GM18499 (cell line): ENCODE measurements at regions not wholly inside any gene's neighbourhood (a gene's known extent, or its start where the extent isn't known, plus 50 kb on each side); places are given as distances from the start of the nearest gene placed in this dataset.
"Not testable (repeated sequence)": the region's sequence is repeated elsewhere in the genome, so short reads cannot be mapped to it uniquely, and the experiment has no call there.

Experiments
- ATAC-seq: cut with Tn5 transposase; IDR thresholded peaks from one replicate; pipeline ENCODE4 v1.9.1; 2021; ENCODE audit warnings: moderate number of reproducible peaks; ENCODE audit not compliant: insufficient read depth, unreplicated experiment

DNA sequence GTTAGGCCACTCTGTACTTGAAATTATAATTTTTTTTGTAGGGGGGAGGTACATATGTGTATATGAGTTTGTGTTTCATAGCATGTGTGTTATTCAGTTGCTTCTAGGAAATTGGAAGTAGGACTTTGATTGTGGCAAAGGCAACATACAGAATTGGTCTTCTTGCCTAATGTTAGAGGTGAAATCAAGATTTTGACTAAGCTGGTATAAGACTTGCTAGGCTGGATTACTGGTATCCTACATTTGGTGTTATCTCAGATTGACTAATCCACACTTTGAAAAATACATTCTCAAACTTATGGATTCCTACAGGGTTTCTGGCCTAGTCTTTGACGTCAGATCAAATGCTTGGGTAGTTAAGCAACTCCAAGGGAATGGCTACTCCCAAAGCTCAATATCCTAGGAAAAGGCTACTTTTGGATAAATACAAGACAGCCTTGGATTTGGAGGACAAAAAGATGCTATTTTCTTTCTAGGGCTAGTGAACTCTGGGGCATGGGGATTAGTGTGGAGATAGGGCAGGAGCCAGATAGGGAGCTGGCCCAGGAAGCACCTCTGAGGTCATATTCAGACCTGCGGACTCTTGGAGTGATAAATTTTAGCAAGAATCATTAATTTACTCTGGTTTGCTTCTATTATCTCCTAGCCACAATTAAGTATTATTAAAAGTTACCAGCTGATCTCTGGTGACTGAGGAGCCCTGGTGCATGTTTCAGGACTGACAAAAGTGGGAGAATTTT lies 144.0 kb upstream of the RPS23 start:
- ATAC-seq = no peak

DNA sequence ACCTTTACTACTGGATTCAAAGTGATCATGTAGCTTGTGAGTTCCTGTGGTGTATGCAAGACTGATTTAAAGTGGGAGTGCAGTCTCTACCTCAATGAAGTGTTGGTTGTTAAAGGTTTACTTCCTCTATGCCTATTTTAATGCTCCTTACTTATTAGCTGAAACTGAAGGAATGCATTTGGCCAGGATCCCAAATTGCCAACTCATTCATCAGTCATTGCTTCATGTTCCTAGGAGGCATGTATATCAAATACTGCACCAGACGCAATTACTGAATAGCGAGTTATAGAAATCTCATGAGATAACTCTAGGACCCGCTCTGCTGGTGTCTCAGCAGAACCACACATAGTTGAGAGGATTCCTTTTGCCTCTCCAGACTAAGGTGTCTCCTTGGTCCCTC lies 143.0 kb upstream of the RPS23 start:
- ATAC-seq = no peak

DNA sequence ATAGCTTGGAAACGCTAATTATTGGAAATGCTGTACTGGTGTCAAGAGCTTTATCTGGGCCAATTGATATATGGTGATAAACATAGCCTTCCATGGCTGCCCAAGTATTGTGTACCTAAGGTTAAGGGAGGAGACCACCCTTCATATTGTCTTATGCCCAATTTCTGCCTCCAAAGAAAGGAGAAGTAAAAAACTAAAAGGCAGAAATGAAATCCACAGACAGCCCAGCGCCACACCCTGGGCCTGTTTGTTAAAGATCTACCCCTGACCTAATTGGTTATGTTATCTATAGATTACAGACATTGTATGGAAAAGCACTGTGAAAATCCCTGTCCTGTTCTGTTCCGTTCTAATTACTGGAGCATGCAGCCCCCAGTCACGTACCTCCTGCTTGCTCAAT lies 142.4 kb upstream of the RPS23 start:
- ATAC-seq = not testable (repeated sequence)

DNA sequence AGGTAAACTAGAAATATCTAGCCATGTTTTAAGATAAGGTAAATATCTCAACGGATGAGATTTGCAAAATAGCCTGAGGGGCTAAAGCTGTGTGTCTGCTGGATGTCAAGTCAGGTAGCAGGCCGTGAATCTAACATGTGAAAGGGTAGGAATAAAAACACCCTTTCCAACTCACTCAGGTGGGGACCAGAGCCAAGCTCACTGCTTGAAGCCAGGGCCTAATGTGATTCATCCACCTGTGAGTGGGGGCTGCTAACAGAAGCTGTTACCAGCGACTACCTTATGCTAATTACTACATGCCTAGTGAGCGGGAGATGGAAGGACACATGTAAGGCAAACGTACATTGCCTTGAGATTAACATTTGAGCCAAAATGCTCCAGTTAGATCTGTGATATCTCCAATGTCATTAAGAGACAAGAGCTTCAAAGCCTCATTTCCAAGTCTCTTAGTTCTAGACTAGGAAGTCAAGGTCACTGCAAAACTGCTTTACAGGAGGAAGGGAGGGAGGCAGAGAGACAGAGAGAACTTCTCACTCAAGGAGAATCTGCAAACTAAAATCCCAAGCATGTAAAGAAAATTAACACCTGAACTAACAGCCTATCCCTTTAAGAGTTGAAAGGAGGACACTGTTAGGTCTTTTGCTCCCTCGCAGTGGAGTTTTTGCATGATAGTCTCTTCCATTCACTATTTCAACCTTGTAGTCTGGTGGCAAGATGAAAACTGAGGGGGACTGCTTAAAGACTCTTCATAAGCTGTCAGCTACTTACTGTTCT lies 141.6 kb upstream of the RPS23 start:
- ATAC-seq = no peak

DNA sequence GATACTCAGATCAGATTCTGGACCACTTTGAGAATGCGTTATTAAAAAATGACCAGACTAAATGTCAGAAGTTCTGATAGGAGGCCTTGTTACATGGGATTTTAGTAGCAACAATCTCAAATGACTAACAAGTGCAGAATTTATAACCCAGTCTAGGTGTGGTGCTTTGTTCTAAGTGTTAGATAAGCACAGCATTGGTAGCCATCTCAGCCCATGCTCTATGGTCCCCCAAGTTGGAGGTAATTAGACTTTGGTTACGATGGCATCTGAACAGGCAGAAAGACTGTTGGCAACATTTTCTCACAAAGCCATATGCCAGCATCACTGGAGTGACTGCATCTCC lies 140.4 kb upstream of the RPS23 start:
- no peak for ATAC-seq

DNA sequence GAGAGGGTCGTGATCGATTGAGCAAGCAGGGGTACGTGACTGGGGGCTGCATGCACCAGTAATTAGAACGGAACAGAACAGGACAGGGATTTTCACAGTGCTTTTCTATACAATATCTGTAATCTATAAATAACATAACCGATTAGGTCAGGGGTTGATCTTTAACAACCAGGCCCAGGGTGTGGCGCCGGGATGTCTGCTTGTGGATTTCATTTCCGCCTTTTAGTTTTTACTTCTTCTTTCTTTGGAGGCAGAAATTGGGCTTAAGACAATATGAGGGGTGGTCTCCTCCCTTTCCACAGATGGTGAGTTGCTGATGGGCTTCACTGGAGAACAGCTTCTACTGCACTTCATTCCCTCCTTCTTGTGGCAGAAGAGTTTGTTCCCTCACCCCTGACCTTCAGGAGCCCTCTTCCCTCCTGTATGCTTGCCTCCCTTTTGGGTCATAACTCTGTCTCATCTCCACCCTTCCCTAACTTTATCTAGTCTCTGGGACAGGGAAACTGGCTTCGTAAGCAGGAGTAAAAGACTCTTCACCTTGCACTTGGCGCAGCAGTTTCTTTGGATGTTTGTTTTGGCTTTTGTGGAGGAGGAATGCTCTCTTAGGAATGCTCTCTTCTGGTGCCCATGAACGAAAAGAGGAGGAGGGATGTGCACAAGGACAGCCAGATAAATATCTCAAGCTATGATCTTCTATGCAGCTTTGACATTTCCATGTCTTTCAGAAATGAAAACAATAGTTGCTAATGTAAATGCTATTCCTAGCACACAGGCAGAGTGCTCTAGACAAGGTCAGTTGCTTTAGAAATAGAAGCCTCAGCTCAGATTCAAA lies 139.8 kb upstream of the RPS23 start:
- ATAC-seq = no peak

DNA sequence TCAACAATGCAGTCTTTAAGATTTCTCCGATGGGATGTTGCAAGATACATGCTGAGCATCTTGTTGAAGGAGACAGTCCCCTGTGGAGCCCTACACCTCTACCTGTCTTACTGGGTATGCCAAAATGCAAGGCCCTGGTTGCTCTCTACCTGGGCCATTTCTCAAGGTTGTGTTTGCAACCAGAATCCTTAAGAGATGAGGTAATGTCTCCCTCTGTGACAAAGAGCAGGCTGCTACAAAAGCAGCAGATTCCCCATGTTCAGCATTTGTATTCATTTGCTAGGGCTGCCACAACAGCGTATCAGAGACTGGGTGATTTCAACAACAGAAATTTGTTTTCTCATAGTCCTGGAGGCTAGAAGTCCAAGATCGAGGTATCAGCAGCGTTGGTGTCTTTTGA lies 138.4 kb upstream of the RPS23 start:
- no peak for ATAC-seq

DNA sequence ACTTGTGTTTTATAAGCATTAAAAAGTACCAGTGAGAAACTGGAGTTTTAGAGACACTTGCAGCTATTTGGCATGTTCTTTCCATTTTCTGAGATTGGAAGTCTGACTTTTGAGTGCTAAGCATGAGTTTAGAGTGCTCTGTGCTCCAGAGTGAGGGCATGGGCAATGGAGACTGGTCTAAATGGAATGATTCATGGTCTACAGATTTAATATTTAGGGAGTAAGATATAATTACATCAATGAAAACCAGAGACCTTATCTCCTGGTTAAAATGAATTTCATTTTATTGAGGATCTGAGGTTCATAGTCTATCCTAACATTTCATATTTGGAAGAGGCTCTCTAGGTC lies 135.9 kb upstream of the RPS23 start:
- ATAC-seq = no peak

DNA sequence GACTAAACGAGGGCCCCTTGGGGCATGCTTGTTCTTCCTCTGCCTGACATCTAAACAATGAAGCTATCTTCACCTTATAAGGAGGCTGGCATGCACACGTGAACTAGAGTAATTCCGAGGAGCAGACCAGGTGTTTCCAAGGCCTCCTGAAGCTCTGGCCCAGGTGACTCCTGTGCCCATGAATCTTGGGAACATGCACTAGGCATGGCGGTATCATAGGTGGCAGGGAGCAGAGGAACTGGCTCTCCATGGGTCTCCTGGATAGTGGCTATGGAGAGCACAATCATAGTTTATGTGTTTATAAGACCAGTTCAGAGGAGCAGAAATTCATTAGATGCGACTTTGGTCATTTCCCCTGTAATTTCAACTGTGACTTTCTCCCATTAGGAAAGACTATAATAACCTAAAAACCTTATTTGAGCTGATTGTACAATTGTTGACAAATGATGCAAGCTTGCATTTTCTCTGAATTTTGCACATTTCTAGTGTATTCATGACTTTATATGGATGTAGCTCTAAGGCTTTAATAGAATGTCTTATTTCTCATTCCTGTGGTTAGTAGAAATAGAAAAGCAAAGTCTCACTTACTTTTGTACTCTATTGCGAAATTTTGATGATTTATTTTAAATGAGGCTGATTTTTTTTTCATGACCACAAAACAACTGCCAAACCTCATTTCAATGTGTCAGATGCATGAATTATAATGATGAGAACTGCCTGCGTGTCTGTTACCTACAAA lies 135.3 kb upstream of the RPS23 start:
- ATAC-seq = no peak

DNA sequence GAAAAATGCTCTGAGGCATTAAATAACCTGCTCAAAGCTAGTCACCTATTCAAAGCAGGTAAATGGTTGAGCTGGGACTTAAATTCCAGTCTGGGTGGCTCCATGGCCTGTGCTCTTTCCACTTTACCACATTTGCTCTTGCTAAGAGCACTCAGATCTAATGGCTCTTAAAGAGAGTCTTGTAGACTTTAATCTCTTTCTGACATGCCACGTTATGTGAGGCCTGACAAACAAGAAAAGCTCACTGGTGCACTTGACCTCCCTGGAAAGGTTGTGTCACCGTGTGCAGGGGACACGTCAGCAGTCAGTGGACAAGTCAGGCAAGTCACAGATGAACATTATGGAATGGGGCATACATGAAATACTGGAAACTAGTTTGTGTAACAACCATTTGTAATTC lies 129.9 kb upstream of the RPS23 start:
- no peak for ATAC-seq

DNA sequence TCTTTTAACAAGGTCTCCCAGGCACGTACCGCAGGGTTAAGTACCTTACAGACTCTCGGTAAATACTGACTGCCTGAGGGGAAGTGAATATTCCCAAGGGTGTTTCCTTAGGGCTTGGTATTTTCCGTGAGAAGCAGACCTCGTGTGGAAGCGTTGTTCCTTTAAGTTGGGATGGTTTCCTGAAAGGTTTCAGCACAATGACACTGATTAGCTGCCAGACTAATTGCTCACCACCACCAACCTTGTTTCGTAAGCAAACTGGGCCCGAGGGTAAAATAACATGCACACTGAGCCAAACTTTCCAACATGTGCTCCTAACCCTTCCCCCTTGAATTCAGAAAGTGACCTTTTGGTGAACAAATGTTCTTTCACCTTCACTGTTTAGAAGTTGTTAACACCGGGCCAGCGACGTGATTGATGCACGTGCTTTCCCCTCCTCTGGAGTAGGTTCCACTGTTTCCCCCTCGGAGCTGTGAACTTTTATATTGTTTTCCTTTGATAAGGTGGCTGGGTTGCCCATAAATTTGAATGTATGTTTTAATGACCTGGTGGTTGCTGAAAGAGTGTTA lies 128.1 kb upstream of the RPS23 start:
- ATAC-seq = no peak

DNA sequence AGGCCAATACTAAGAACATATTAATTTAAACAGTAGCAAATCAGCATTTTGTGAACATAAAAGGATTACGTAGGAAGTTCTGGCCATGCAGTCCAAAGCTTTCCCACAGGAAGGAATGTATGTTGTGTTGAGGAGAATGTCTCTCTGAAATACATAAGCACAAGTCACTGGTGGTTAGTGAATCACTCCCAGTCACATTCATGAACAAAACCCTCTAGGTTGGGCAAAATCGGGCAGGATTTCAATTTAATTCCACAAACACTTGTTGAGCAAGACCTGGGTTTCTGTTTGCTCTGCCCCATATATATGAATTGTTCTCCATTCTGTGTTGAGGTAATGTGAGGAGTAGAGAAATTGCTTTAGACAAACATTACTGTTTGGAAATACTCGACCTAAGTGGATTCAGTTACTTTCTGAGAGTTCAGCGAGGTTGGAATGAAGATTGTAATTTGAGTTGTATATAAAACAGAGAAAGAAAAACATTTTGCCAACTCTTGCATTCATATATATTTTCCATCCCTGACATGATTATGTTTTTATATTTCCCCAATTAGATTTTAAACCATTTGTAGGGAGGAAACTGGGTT lies 127.6 kb upstream of the RPS23 start:
- ATAC-seq = no peak

DNA sequence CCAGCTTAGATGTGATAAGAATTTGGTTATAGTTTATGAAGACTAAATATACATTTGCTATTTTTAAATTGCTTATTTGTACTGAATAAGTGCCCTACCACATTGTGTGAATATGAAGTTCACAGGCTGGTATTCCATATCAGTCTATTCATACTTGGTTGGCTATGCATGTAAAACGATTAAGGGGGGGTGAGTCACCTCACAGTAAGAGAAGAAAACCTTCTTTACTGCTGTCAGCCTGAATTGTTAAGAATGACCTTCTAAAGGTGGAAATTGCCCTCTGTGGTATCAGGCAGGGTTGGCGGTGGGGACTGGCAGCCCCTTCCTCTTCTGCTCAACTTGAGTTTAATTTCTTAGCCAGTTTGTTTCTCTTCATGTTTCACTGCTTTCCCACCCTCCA lies 127.0 kb upstream of the RPS23 start:
- ATAC-seq = no peak

DNA sequence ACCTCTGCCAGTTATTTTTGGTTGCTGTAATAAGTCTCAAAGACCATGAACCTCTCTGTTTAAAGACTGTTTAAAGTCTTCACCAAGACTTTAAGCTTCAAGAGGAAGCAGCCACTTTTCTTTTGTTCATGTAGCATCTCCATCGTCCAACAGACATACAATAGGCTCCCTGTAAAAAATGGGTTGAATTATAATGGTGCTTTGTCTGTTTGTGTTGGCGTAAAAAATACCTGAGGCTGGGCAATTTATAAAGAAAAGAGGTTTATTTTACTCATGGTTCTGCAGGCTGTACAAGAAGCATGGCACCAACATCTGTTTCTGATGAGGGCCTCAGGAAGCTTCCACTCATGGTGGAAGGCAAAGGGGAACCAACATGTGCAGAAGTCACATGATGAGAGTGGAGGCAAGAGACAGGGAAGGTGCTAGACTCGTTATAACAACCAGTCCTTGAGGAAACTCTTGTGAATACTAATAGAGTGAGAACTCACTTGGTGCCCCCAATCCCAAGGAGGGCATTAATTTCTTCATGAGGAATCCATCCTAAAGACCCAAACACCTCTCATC lies 126.3 kb upstream of the RPS23 start:
- ATAC-seq = no peak

DNA sequence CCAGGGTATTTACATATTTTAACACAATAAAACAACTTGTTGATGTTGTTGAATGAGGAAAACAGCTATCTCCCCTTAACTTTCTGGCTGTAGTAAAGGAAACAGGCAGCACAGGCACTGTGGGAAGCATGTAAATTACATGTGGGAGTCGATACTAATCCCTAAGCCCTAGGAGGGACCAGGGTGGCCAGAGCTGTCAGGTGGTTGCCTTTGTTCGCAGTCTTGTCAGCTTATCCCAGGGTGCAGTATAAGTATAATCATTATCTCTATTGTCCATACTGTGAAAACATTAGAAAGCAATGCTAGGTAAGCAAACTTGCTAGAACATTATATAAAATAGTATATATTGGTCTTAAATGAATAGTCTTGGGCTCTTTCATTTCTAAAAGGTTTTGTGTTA lies 125.6 kb upstream of the RPS23 start:
- ATAC-seq = no peak

DNA sequence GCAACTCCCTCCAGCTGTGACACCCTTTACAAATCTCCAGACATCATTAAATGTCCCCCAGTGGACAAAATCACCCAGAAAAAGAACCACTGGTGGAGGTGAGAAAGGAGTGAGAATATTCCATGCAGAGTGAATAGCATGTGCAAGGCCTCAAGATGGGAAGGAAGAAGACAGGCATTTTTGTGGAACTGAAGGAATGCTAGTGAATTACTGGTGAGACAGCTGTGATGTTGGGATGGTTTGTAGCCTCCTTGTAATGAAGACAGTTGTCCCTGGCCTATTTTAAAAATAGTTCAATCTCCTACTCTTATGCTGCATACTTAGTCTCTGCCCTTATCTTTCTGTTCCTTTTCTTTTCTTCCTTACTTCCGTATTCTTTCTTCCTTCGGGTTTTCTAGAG lies 124.9 kb upstream of the RPS23 start:
- ATAC-seq = no peak

DNA sequence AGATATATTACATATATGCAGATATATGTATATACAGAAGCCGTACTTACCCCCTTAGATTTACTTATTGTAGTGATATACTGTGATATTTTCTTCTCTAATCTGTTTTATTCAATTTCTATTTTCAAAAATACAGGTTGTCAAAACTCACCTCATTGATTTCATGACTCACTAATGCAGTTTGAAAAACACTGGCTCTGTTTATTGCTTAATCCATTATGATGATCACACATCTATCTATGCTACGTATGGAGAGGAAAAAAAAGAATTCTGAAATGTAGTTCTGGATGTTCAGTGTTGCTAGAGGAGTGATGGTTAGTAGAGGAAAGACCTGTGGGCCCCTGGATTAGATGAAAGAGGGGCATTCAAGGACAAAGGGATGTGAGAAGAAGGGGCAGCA lies 121.0 kb upstream of the RPS23 start:
- no peak for ATAC-seq

DNA sequence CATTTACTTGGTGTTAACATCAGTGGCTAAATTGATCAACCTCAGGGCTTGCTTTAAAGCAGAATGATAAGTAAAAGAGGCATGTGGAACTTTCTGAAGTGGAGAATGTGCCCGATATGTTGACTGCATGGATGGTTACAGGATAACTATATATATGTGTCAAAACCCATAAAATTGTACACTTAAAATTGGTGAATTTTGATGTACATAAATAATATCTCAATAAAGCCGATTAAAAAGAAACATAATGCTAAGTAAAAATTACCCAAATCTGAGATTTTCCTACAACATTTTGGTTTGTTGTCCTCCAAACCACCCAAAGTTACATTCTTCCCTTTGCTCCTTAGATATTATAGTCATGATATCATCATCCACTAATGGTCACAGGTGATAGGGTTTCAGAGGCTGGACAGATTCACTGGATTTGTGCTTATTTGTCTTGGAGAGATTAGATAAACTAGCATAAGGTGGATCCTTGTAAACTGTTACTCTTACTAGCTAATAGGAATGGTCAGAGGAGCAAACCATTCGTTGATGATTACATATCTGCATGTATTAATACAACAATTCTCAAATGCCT lies 119.7 kb upstream of the RPS23 start:
- no peak for ATAC-seq

DNA sequence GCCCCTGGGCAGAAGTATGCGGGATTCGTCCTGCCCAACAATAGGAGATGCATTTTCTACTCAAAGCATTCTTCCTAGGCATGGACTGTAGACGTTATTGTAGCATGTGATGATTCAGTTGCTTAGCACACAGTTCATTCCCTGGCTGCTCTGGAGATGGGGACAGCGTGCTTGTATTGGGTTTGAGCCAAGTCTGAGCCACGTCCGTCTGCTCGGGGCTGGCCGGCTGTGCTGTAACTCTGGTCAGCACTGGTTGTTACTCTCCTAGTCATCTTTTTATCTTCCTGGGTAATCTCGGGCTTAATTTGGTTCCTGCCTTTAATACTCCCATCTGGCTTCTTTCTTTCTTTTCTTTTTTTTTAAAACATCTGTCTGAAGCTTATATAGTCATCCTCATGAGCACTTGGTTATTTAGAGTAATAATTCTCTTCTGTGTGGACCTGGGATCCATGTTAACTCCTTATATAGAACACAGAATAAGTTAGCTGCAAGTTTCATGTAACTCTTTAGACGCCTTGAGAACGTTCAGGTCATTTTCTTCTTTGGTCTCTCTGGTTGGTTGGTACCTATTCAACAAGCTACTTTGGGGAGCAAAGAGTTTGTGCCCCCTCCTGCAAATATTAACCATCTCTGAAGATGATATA lies 118.8 kb upstream of the RPS23 start:
- no peak for ATAC-seq
